Stimulated activated CD4-positive, alpha-beta T cell treated with anti-CD3 and anti-CD28 coated beads, Interleukin-1b, Interleukin-23, amount 100 ng/mL, for 48 hours (primary cell): ENCODE measurements at regions not wholly inside any gene's neighbourhood (a gene's known extent, or its start where the extent isn't known, plus 50 kb on each side); places are given as distances from the start of the nearest gene placed in this dataset.
"Not testable (repeated sequence)": the region's sequence is repeated elsewhere in the genome, so short reads cannot be mapped to it uniquely, and the experiment has no call there.

Source experiments
- DNase-seq: peaks from one replicate; pipeline ENCODE4 v3.0.0-alpha.2; 2020

DNA sequence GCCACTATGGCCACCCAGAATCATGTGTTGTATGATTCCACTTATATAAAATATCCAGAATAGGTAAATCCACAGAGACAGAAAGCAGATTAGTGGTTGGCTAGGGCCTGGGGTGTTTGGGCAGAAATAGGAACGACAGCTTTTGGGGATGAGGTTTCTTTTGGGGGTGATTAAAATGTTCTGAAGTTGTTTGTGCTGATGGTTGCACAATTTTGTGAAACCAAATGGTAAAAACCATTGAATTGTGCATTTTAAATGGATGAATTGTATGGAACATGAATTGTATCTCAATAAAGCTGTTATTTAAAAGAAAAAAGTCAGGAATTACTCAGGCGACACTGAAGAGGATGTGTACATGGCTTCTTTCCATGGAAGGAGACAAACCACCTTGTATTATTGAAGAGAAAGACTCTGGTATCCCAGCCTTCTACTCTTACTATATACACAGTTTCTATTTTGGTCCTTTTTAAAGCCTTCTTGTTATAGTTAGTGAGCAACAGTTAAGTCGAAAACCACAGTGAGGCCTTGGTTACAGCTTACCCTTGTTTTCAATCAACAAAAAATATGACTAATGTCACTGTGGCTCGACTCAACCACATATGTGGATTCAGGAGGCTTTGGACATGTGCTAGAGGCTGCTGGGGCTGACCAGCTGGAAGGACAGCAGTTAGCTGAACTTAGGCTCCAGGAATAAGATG lies 57.1 kb upstream of the KMT2E start:
- peak; percentile 42 for DNase-seq

- DNase-seq, result no peak
Observed at GRCh38 chr7:104958371-104958865, 55.6 kb upstream of the KMT2E start.

DNA sequence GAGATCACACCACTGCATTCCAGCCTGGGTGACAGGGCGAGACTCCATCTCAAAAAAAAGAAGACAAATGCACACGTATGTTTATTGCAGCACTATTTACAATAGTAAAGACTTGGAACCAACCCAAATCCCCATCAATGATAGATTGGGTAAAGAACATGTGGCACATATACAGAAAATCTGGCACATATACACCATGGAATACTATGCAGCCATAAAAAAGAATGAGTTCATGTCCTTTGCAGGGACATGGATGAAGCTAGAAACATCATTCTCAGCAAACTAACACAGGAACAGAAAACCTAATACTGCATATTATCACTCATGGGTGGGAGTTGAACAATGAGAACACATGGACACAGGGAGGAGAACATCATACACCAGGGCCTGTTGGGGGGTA lies 54.5 kb upstream of the KMT2E start:
- DNase-seq, result not testable (repeated sequence)

DNA sequence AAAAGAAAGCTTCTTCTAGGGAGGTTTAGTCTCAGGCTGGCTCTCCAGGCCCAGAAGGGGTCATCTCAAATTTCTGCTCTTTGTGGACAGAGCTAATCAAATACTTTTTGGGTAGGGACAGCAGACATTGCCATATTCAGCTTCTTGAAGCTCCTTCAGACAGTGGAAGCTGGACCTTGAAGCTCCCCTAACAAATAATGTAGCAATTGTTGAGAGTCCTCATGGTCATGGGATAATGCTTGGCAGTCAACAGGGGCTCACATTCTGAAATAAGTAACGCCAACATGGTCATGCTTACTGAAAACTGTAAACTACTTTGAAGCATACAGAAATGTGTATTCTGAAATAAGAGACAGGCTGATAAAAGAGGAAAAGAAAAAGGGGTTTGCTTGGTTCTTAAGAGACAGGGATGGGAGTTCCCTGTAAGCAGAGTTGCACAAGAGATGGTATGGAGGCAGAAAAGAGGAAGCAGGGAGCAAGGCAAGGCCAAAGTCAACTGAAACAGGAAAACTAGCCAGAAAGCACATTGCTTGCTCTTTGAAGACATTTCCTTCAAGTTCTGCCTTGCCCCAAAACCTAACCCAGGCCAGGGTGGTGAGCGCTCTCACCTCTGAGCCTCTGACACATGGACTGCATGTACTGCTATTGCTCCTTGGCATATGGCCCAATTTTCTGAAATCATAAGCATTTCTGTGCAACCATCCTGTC lies 53.1 kb upstream of the KMT2E start:
- DNase-seq, result no peak

GRCh38 chr7:104961821-104962220 lies 52.2 kb upstream of the KMT2E start:
- DNase-seq, result no peak

DNA sequence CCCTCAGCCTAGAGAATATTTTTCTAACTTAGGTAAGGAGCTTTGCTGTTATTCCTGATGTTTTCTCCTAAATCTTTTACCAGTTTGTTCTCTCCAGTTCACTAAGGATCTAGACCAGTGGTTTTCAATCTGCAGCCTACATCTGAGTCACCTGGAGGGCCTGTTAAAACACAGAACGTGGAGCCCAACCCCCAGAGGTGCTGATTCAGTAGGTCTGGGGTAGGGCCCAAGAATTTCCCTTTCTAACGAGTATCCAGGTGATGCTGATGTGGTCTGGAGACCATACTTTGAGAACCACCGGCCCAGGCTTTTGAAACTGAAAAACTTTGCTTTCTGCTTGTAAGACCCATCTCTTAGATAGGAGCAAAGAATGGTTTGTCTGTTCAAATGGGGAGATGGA lies 51.2 kb upstream of the KMT2E start:
- no peak for DNase-seq

DNA sequence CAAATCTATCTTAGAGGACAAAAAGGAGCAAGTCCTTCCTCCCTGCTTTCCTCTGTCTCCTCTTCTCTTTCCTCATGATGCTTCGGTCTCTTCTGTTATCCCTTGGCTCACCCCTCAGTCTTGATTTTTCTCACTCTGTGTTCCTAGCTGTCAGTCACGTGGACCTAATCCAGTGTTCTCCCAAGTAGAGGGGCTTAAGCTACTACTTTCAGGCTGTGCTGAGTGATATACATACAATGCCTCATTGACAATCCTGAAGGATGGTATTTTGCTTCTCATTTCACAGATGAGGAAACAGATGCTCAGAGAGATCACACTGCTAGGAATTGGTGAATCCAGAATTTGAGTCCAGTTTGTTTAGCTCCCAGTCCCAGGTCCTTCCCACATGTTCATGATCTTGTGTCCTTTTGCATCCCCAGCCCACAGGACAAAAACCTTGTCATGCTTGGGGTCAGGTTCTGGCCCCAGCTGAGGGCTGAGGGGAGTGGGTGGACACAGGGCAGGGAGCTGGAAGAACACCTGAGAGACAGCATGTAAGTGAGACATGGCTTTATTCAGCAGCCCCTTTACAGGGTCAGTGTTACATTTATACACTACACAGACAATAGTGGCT lies 50.5 kb upstream of the KMT2E start:
- no peak for DNase-seq

- DNase-seq, result no peak
Observed at GRCh38 chr7:104963991-104964385, 50.0 kb upstream of the KMT2E start.
